Urinary bladder (tissue), 3 donors: ENCODE measurements at regions not wholly inside any gene's neighbourhood (a gene's known extent, or its start where the extent isn't known, plus 50 kb on each side); places are given as distances from the start of the nearest gene placed in this dataset.
"Not testable (repeated sequence)": the region's sequence is repeated elsewhere in the genome, so short reads cannot be mapped to it uniquely, and the experiment has no call there.

Source experiments
- DNase-seq: peaks from one replicate; pipeline ENCODE4 v3.0.0-alpha.2; 2015; ENCODE audit errors: extremely low spot score
- H3K27ac ChIP-seq: one replicate; pipeline ENCODE4 v1.5.1; 2013; ENCODE audit warnings: low read depth, mild to moderate bottlenecking, moderate library complexity
- H3K36me3 ChIP-seq: one replicate; pipeline ENCODE4 v1.6.1; 2013; ENCODE audit warnings: mild to moderate bottlenecking, moderate library complexity; ENCODE audit not compliant: insufficient read depth
- H3K4me1 ChIP-seq: one replicate; pipeline ENCODE4 v1.6.1; 2013; ENCODE audit warnings: mild to moderate bottlenecking, moderate library complexity; ENCODE audit not compliant: insufficient read depth
- H3K4me3 ChIP-seq: one replicate; pipeline ENCODE4 v1.5.1; 2013; ENCODE audit warnings: low read depth, low read length
- WGBS: extraction: QIAGEN DNeasy Blood & Tissue Kit; methylation state at CpG from one replicate; pipeline ENCODE4 v1.1.7; 2013; 5-methylcytosine and 5-hydroxymethylcytosine counted together
- donor health status: healthy with polysubstance abuse.
- donor health status: healthy.

DNA sequence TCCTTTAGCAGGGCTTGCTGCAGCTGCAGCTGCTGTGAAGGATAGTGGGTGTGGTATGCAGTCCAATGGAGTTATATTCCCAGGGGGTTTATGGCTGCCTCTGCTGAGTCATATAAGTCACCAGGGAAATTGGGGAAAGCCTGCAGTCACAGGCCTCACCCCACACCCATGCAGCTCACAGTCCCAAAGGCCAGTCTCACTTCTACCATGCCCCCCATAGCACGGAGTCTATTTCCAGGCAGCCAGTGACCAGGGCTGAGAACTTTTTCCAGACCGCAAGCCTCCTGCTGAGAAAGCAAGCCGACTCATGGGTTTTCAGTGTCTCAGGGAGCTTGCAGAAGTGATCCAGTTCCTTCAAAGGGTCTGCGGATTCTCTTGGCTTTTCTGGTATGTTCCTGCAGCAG, 322.4 kb upstream of the CLEC14A start:
- no peak for DNase-seq
- Histone ChIP-seq H3K4me3 (no peak overlapping the region), H3K27ac (no peak overlapping the region), H3K4me1 (no peaks in the 10 kb centered on the region), H3K36me3 (no peaks in the 10 kb centered on the region)
- WGBS = 87% methylated on average over 4 of the region's 4 CpGs

DNA sequence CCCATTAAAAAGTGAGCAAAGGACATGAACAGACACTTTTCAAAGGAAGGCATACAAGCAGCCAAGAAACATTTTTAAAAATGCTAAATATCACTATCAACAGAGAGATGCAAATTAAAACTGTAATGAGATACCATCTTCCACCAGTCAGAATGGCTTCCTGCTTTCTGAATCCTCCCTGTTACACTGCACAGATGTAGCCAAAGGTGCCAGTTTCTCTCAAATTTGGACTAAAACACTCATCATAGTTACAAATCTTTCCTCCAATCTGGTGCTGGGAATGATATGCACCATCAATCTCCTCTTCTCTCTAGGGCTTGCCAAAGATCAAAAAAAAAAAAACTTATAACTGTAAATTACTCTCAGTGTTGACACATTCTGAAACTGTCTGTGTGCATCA, 311.8 kb upstream of the CLEC14A start:
- no peak for DNase-seq
- Histone ChIP-seq H3K4me1 (no peaks in the 10 kb centered on the region), H3K36me3 (no peaks in the 10 kb centered on the region), H3K27ac (no peak overlapping the region), H3K4me3 (no peak overlapping the region)

DNA sequence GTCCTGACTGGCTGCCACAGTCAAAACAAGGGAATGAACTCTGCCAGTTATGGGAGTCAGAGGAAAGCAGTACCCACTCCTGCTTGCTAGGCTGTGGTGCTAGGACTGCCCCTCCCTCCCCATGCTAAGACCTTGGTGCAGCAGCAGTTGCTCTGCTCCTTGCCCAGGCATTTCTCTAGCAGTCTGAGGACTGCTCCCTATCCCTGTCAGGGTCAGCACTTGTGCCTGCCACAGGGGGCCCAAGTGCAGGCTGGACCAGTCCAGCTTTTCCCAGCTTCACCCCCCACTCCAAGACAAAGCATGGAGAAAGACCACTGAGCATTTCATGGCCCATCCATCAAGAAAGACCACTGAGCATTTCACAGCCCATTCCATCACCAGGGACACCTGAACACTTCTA, 305.8 kb upstream of the CLEC14A start:
- H3K4me1 ChIP-seq = no peaks in the 10 kb centered on the region
- H3K27ac ChIP-seq = no peak overlapping the region
- H3K4me3 ChIP-seq = no peak overlapping the region
- H3K36me3 ChIP-seq = no peaks in the 10 kb centered on the region
- DNase-seq = no peak

DNA sequence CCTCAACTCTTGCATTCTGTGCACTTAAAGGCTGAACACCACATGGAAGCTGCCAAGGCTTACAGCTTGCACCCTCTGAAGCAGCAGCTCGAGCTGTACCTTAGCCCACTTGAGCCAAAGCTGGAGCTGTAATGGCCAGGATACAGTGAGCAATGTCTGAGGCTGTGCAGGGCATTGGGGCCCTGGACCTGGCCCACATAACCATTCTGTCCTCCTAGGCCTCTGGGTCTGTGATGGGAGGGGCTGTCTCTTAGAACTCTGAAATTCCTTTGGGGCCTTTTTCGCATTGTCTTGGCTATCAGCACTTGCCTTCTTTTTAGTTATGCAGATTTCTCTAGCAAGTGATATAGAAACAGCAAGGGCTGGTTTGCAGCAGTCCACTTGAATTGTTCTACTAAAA, 303.8 kb upstream of the CLEC14A start:
- 65% methylated on average over 2 of the region's 2 CpGs for WGBS
- no peak for DNase-seq
- no peaks in the 10 kb centered on the region for H3K36me3 ChIP-seq

DNA sequence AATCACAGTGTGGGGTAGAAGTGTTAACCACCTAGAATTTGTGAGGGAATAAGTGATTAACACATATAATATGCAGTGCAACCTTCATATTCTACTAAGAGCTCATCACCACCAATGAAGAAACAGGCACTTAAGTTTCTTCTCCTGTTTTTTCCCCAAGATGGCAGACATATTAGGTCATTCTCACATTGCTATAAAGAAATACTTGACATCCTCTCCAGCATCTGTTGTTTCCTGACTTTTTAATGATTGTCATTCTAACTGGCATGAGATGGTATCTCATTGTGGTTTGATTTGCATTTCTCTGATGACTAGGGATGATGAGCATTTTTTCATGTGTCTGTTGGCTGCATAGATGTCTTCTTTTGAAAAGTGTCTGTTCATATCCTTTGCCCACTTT, 301.5 kb upstream of the CLEC14A start:
- not testable (repeated sequence) for DNase-seq, H3K4me3 ChIP-seq, H3K27ac ChIP-seq, H3K4me1 ChIP-seq, H3K36me3 ChIP-seq

More for the DNA sequence above, 303.8 kb upstream of the CLEC14A start:
- no peak overlapping the region for H3K27ac ChIP-seq
- H3K4me3 ChIP-seq = no peak overlapping the region
- no peaks in the 10 kb centered on the region for H3K4me1 ChIP-seq

DNA sequence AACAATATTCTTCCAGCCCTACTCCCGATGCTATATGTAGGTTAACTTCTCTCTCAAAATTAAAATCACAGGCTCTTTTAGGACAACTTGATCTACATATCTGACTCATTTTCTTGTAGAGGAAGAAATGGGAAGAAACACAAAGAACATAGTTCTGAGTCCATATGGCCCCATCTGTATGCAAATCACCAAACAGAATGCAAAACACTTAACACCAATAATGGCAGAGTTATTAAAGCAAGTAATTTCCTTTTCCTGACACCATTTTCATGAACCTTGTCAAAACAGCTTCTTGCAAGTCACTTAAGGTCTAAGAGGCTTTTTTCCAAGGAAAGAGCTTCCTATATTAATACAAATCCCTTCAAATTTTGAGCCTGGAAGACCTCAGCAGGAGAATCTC, 300.4 kb upstream of the CLEC14A start:
- Histone ChIP-seq H3K36me3 (no peaks in the 10 kb centered on the region), H3K4me1 (no peaks in the 10 kb centered on the region), H3K4me3 (no peak overlapping the region), H3K27ac (no peak overlapping the region)
- DNase-seq = no peak
- WGBS = 65% methylated on average over 1 of the region's 1 CpG

DNA sequence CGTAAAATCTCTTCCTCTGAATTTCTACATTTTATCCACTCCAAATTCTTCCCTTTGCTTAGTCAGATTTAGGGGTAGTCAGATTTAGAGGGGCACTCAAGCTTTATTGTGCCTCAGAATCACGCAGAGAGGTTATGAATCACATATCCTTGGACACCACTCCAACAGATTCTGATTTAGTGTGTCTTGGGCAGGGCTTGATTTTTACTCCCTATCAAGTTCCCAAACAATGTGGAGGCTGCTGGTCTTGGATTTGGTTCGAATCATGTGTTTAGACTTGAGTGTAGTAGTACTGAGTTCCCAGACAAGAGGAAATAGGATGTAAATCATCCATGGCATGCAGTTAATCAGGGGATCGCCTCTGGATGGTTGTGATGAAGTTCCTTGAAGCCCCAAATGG, 298.1 kb upstream of the CLEC14A start:
- WGBS = 55% methylated on average over 4 of the region's 4 CpGs
- no peak for DNase-seq
- no peak overlapping the region for H3K27ac ChIP-seq
- H3K4me1 ChIP-seq = peaks cover 2% of the 10 kb centered on the region
- H3K4me3 ChIP-seq = no peak overlapping the region
- H3K36me3 ChIP-seq = no peaks in the 10 kb centered on the region

DNA sequence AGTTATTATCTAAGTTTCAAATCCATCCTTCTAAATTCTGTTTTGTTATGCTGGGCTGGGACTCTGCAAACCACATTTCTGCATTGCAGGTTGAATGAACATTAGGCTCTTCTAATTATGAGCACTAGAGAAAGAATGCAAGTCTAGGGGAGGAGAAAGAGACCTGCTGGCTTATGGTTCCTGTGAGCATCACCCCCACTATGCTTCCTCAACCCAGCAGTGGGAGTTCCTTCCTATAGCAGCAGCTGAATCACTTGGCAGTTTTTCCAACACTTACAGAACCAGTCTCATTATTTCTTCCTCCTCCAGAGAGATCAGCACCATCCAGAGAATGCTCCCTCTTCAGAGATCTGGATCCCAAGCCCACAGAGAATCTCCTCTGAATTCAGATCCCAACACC, 297.7 kb upstream of the CLEC14A start:
- no peak for DNase-seq

DNA sequence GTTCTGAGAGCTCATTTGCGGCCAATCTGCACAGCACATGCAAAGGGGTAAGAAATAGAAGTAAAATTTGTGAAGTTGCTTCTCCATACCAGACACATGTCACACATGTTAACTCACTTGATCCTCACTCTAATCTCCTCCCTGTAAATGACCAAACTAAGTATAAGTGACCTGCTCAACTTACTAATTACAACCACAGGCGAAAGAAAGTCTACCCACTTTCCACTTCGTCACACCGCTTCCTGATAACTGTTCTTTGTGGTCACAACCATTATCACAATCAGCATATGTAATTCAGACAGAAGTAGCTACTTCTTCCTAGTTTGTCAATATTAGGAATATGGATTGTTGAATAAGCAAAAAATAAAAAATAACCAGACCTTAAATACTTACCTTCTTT, 293.7 kb upstream of the CLEC14A start:
- 80% methylated on average over 4 of the region's 4 CpGs for WGBS

More for the DNA sequence above, 297.7 kb upstream of the CLEC14A start:
- Histone ChIP-seq H3K27ac (no peak overlapping the region), H3K4me1 (peaks cover 2% of the 10 kb centered on the region), H3K4me3 (no peak overlapping the region), H3K36me3 (no peaks in the 10 kb centered on the region)

DNA sequence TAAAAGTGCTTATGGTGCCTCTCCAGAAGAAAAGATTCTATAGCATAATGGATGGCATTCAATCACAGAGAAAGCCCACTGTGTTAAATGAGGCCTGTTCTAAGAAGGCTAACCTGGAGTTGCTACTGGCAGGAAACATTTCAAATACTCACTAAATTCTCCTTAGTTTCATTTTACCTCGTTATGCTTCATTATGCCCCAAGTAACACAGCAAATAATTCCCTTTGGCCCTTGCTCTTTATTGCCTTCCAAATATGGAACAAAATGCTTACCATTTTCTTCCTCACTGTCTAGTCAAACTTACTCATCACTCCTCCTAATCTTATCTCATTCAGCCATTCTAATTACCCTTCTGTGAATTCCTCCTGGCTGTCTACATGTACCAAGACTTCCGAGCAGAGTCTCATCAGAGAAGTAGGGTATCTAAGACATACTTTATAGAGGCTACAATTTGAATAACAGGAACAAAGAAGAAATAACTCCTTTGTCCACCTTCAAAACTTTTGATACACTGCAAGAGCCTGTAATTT, 292.1 kb upstream of the CLEC14A start:
- Histone ChIP-seq H3K4me1 (peaks cover 2% of the 10 kb centered on the region), H3K27ac (no peak overlapping the region), H3K36me3 (no peaks in the 10 kb centered on the region), H3K4me3 (no peak overlapping the region)
- WGBS = 73% methylated on average over 2 of the region's 2 CpGs
- DNase-seq = no peak

More for the DNA sequence above, 293.7 kb upstream of the CLEC14A start:
- H3K4me3 ChIP-seq = no peak overlapping the region
- H3K4me1 ChIP-seq = peaks cover 2% of the 10 kb centered on the region
- DNase-seq = no peak
- H3K36me3 ChIP-seq = no peaks in the 10 kb centered on the region
- H3K27ac ChIP-seq = no peak overlapping the region

DNA sequence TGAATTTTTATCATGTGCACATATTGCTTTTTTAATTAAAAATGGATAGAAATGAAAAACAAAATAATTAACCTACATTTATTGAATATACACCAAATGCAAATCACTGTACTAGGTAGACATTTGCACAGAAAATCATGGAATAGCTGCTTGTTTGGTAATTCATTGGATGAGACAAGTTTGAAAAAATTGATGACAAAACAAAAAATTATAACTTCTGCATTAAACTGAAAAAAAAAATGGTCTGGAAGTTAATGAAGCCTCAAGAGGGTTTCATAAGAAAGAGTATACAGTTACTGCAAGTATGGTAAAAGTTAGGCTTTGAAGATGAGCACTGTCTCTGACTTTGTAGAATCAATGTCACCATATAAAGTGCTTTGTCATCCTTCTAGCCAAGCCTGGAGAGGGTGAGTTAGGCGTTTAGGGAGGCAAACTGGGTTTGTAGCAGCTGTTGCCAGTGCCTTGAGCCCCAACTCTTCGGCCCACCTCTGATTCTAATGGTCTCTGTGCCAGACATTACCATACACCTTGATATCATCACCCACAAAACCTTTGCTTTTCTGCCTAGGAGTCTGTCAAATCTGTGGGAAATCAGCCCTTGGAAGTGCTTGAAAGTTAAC, 291.1 kb upstream of the CLEC14A start:
- whole genome bisulfite sequencing = 75% methylated on average over 2 of the region's 2 CpGs
- Histone ChIP-seq H3K27ac (no peak overlapping the region), H3K4me1 (peaks cover 2% of the 10 kb centered on the region), H3K4me3 (no peak overlapping the region), H3K36me3 (no peaks in the 10 kb centered on the region)
- DNase-seq = no peak

DNA sequence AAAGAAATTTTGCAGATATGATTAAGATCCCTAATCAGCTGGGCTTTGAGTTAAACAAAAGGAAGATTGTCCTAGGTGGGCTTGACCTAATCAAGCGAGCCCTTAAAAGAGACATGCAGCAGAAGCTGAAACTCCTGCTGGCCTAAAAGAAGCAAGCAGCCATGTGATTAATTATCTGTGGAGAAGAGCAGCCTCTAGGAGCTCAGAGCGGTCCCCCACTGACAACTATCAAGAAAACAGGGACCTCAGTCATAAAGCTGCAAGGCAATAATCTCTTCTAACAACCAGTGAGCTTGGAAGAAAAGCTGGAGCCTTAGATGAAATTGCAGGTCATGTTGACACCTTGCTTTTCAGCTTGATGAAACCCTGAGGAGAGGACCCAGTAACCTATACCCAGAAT, 288.9 kb upstream of the CLEC14A start:
- H3K27ac ChIP-seq = no peak overlapping the region
- no peaks in the 10 kb centered on the region for H3K4me1 ChIP-seq
- no peak for DNase-seq
- H3K36me3 ChIP-seq = no peaks in the 10 kb centered on the region
- whole genome bisulfite sequencing = 64% methylated on average over 2 of the region's 2 CpGs
- no peak overlapping the region for H3K4me3 ChIP-seq

DNA sequence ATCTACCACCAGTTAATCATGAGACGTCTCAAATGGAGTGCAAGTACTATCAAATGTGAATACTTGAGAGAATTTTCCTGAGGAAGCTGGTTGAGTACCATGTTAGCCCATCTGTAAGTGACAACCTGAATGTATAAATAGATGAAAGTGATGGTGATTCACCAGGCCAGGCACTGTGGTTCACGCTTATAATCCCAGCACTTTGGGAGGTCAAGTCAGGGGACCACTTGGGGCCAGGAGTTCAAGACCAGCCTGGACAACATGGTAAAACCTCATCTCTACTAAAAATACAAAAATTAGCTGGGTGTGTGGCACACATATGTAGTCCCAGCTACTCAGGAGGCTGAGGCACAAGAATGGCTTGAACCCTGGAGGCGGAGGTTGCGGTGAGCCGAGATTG, 288.0 kb upstream of the CLEC14A start:
- not testable (repeated sequence) for H3K4me1 ChIP-seq, H3K27ac ChIP-seq, H3K4me3 ChIP-seq, H3K36me3 ChIP-seq, DNase-seq
- WGBS = 95% methylated on average over 5 of the region's 5 CpGs

DNA sequence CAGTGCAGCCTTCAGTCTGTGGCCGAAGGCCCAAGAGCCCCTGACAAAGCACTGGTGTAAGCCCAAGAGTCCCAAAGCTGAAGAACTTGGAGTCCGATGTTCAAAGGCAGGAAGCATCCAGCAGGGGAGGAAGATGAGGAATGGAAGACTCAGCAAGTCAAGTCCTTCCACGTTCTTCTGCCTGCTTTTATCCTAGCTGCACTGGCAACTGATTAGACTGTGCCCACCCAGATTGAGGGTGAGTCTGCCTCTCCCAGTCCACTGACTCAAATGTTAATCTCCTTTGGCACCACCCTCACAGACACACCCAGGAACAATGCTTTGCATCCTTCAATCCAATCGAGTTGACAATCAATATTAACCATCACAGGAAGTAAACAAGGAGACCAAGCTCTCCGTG, 282.2 kb upstream of the CLEC14A start:
- DNase-seq = not testable (repeated sequence)

More for the DNA sequence above, 282.2 kb upstream of the CLEC14A start:
- H3K4me3 ChIP-seq, H3K36me3 ChIP-seq, H3K4me1 ChIP-seq, H3K27ac ChIP-seq: not testable (repeated sequence)
- WGBS = 87% methylated on average over 5 of the region's 5 CpGs
